ENCODE measurements at regions not wholly inside any gene's neighbourhood (a gene's known extent, or its start where the extent isn't known, plus 50 kb on each side); places are given as distances from the start of the nearest gene placed in this dataset.

- Histone ChIP-seq H2AFZ (ENCODE audit: low read depth, low read length) (no peak overlapping the region), H3K4me2 (ENCODE audit: insufficient read depth, low read length) (no peak overlapping the region), H4K20me1 (replicated peaks; ENCODE audit: control insufficient read depth, extremely low read depth, insufficient read depth, low read length) (no peaks in the 10 kb centered on the region), H3K27ac (ENCODE audit: insufficient read depth, low read depth, low read length) (no peak overlapping the region), H3K36me3 (ENCODE audit: control insufficient read depth in 2 of 2, extremely low read depth in 1 of 2, insufficient read depth in 2 of 2, low read length in 2 of 2) (no peaks in the 10 kb centered on the region), H3K9me1 (replicated peaks; ENCODE audit: control insufficient read depth, extremely low read depth, insufficient read depth, low read length) (no peaks in the 10 kb centered on the region), H3K27me3 (ENCODE audit: control insufficient read depth in 2 of 2, insufficient read depth in 2 of 2, low read length in 2 of 2) (no peaks in the 10 kb centered on the region), H3K4me1 (ENCODE audit: control insufficient read depth, extremely low read depth, insufficient read depth, low read length) (peaks cover 9% of the 10 kb centered on the region), H3K79me2 (ENCODE audit: control insufficient read depth, insufficient read depth, low read length) (no peaks in the 10 kb centered on the region), H3K4me3 (replicated peaks in 1 of 3; ENCODE audit: insufficient read depth in 1 of 3, low read depth in 1 of 3, low read length in 3 of 3) (no peak overlapping the region), H3K9me3 (replicated peaks; ENCODE audit: control insufficient read depth, insufficient read depth, low read length) (no peaks in the 10 kb centered on the region), H3K9ac (replicated peaks; ENCODE audit: extremely low read depth, insufficient read depth, low read length) (no peak overlapping the region)
- TF ChIP-seq MYC (IDR thresholded peaks at IDR 0.05; ENCODE audit: low read depth, low read length) (no peak), EZH2 (IDR thresholded peaks at IDR 0.05; ENCODE audit: borderline replicate concordance, low read depth, low read length, severe bottlenecking) (no peak), POLR2A (IDR thresholded peaks at IDR 0.05; ENCODE audit: low read depth, low read length) (no peak), FOS (IDR thresholded peaks at IDR 0.05; ENCODE audit: borderline replicate concordance, insufficient read depth, low read length) (no peak), CTCF (IDR thresholded peaks at IDR 0.05; ENCODE audit: extremely low read depth in 1 of 2, insufficient read depth in 1 of 2, low read depth in 1 of 2, low read length in 2 of 2) (no peak), POLR2AphosphoS5 (IDR thresholded peaks at IDR 0.05; ENCODE audit: insufficient read depth, low read depth, low read length) (no peak), GATA2 (IDR thresholded peaks at IDR 0.05; ENCODE audit: insufficient read depth, insufficient read length, low read depth, low read length) (no peak), MAX (IDR thresholded peaks at IDR 0.05; ENCODE audit: insufficient read depth, insufficient read length) (no peak), JUN (IDR thresholded peaks at IDR 0.05; ENCODE audit: borderline replicate concordance, insufficient read depth, insufficient read length, low read depth) (no peak)
- intact Hi-C loops (cut with micrococcal nuclease) (no loop called here), dilution Hi-C loops (cut with MboI; ENCODE audit: extremely low pct_ligation_motif_present, low sequenced_read_pairs) (no loop called here)
- CTCF ChIA-PET, result interaction anchor here (1.3 to 3.9 kb wide), 2 partner anchors 441 to 443 kb away, joined by 4 to 29 read pairs; no protein-coding TSS in a partner anchor
- POLR2A ChIA-PET, result no interaction called here
- no peak for FAIRE-seq
- no TSS peak for BruUV-seq (replicated peaks)
- no peak for DNase-seq (ENCODE audit: low read depth, low spot score)
Observed at GRCh38 chr16:86077243-86077940, 178.4 kb downstream of the IRF8 start.

Measured in endothelial cell of umbilical vein (primary cell).